Endodermal cell (in vitro differentiated cells): ENCODE measurements at regions not wholly inside any gene's neighbourhood (a gene's known extent, or its start where the extent isn't known, plus 50 kb on each side); places are given as distances from the start of the nearest gene placed in this dataset.

ENCODE experiments used
- DNase-seq: peaks from one replicate; pipeline ENCODE4 v3.0.0-alpha.2; 2017
- H3K27ac ChIP-seq: 2 replicates; pipeline ENCODE4 v1.5.1; 2013; ENCODE audit warnings: mild to moderate bottlenecking, low read depth, low read length, moderate library complexity
- H3K27me3 ChIP-seq: 2 replicates; pipeline ENCODE4 v1.6.1; 2013; ENCODE audit warnings: mild to moderate bottlenecking, low read length, moderate library complexity; ENCODE audit not compliant: insufficient read depth, control insufficient read depth, poor library complexity, severe bottlenecking
- H3K36me3 ChIP-seq: 2 replicates; pipeline ENCODE4 v1.7.0; 2013; ENCODE audit warnings: mild to moderate bottlenecking, low read length, moderate library complexity; ENCODE audit not compliant: control insufficient read depth, insufficient read depth
- H3K4me1 ChIP-seq: one replicate; pipeline ENCODE4 v1.7.0; 2013; ENCODE audit warnings: low read length; ENCODE audit not compliant: control insufficient read depth, insufficient read depth
- H3K4me3 ChIP-seq: 2 replicates; pipeline ENCODE4 v1.5.1; 2013; ENCODE audit warnings: mild to moderate bottlenecking, low read length, moderate library complexity
- H3K9ac ChIP-seq: 2 replicates; pipeline ENCODE4 v1.6.1; 2013; ENCODE audit warnings: mild to moderate bottlenecking, low read length, moderate library complexity; ENCODE audit not compliant: poor library complexity, severe bottlenecking; ENCODE audit errors: extremely low read depth
- H3K9me3 ChIP-seq: 2 replicates; pipeline ENCODE4 v1.6.1; 2013; ENCODE audit warnings: mild to moderate bottlenecking, low read length, moderate library complexity; ENCODE audit not compliant: control insufficient read depth
- H3K27ac Mint-ChIP-seq: 2 replicates; pipeline ENCODE4 v1.8.0; 2020; ENCODE audit warnings: mixed read lengths
- H3K27me3 Mint-ChIP-seq: 2 replicates; pipeline ENCODE4 v1.8.0; 2021; ENCODE audit warnings: mild to moderate bottlenecking, mixed read lengths; ENCODE audit not compliant: insufficient read depth
- H3K36me3 Mint-ChIP-seq: 2 replicates; pipeline ENCODE4 v1.8.0; 2020; ENCODE audit warnings: low read depth, mixed read lengths
- H3K4me1 Mint-ChIP-seq: 2 replicates; pipeline ENCODE4 v1.8.0; 2020; ENCODE audit warnings: mixed read lengths
- H3K4me3 Mint-ChIP-seq: 2 replicates; pipeline ENCODE4 v1.8.0; 2020; ENCODE audit warnings: mild to moderate bottlenecking, moderate library complexity, mixed read lengths
- H3K9me3 Mint-ChIP-seq: 2 replicates; pipeline ENCODE4 v1.8.0; 2020; ENCODE audit warnings: mild to moderate bottlenecking, mixed read lengths
- CTCF ChIP-seq: fragments of 200-600 bp; sonication (generic); conservative IDR thresholded peaks from 2 replicates; pipeline ENCODE4 v1.5.0; 2021; ENCODE audit warnings: antibody characterized with exemption, mild to moderate bottlenecking
- WGBS, 2 experiments: methylation state at CpG; one replicate each; pipeline versions ENCODE4 v1.1.5 to v1.1.7; 2013; ENCODE audit warnings: missing lambda C conversion rate in 2 of 2, mixed read lengths in 1 of 2; ENCODE audit not compliant: insufficient coverage in 1 of 2, insufficient read length in 1 of 2; 5-methylcytosine and 5-hydroxymethylcytosine counted together

- Mint-ChIP-seq H3K27me3 (no peaks in the 10 kb centered on the region), H3K27ac (no peak overlapping the region), H3K4me3 (no peak overlapping the region), H3K4me1 (no peaks in the 10 kb centered on the region), H3K36me3 (no peaks in the 10 kb centered on the region), H3K9me3 (peaks cover 9% of the 10 kb centered on the region)
- no peak for TF ChIP-seq CTCF
- Histone ChIP-seq H3K27me3 (no peaks in the 10 kb centered on the region), H3K36me3 (no peaks in the 10 kb centered on the region), H3K4me1 (no peaks in the 10 kb centered on the region), H3K4me3 (no peak overlapping the region), H3K27ac (no peak overlapping the region), H3K9ac (no peak overlapping the region), H3K9me3 (no peaks in the 10 kb centered on the region)
- DNase-seq, result no peak
- 100% methylated on average over 1 to 2 of the region's 2 CpGs for WGBS, 2 experiments
Observed at GRCh38 chr13:34545461-34545860, 396.6 kb upstream of the NBEA start.

GRCh38 chr13:34546344-34547250 lies 395.5 kb upstream of the NBEA start:
- no peak overlapping the region for H3K27ac Mint-ChIP-seq
- WGBS, 2 experiments, result 69 to 75% methylated on average over 4 to 5 of the region's 5 CpGs

GRCh38 chr13:34547929-34548328 lies 394.1 kb upstream of the NBEA start:
- H3K4me3 ChIP-seq, result no peak overlapping the region
- no peaks in the 10 kb centered on the region for H3K4me1 ChIP-seq
- H3K9ac ChIP-seq, result no peak overlapping the region

More at GRCh38 chr13:34546344-34547250, 395.5 kb upstream of the NBEA start:
- H3K4me1 Mint-ChIP-seq, result no peaks in the 10 kb centered on the region
- Histone ChIP-seq H3K4me3 (no peak overlapping the region), H3K4me1 (no peaks in the 10 kb centered on the region), H3K27ac (no peak overlapping the region), H3K9me3 (no peaks in the 10 kb centered on the region), H3K9ac (no peak overlapping the region), H3K27me3 (no peaks in the 10 kb centered on the region), H3K36me3 (no peaks in the 10 kb centered on the region)
- no peak for DNase-seq
- H3K4me3 Mint-ChIP-seq, result no peak overlapping the region
- no peaks in the 10 kb centered on the region for H3K27me3 Mint-ChIP-seq
- peaks cover 5% of the 10 kb centered on the region for H3K9me3 Mint-ChIP-seq
- no peak for TF ChIP-seq CTCF
- H3K36me3 Mint-ChIP-seq, result no peaks in the 10 kb centered on the region

More at GRCh38 chr13:34547929-34548328, 394.1 kb upstream of the NBEA start:
- no peak for TF ChIP-seq CTCF
- no peak for DNase-seq
- Mint-ChIP-seq H3K36me3 (no peaks in the 10 kb centered on the region), H3K4me3 (no peak overlapping the region), H3K27ac (no peak overlapping the region), H3K9me3 (peaks cover 2% of the 10 kb centered on the region), H3K27me3 (no peaks in the 10 kb centered on the region), H3K4me1 (no peaks in the 10 kb centered on the region)
- H3K36me3 ChIP-seq, result no peaks in the 10 kb centered on the region
- H3K27me3 ChIP-seq, result no peaks in the 10 kb centered on the region
- WGBS, 2 experiments, result 92 to 100% methylated on average over 2 of the region's 3 CpGs
- no peak overlapping the region for H3K27ac ChIP-seq
- no peaks in the 10 kb centered on the region for H3K9me3 ChIP-seq
